Gastroesophageal sphincter (tissue), 4 donors: ENCODE measurements at regions not wholly inside any gene's neighbourhood (a gene's known extent, or its start where the extent isn't known, plus 50 kb on each side); places are given as distances from the start of the nearest gene placed in this dataset.

Source experiments
- ATAC-seq: fragments of 150-250 bp; one replicate; pipeline ENCODE4 v1.9.1; 2016; ENCODE audit warnings: mild to moderate bottlenecking, moderate library complexity
- H3K27ac ChIP-seq, 4 donors: fragments of 200-600 bp; sonication (generic) in 3 of 4; 1 replicate in 3 of 4; 2 replicates in 1 of 4; pipeline ENCODE4 v1.5.1; 2016 to 2019
- H3K27me3 ChIP-seq: fragments of 200-600 bp; sonication (generic); one replicate; pipeline ENCODE4 v1.5.1; 2019
- H3K36me3 ChIP-seq, 2 donors: fragments of 200-600 bp; sonication (generic); one replicate each; pipeline ENCODE4 v1.5.1; 2019; ENCODE audit warnings: control low read depth in 1 of 2
- H3K4me1 ChIP-seq, 3 donors: fragments of 200-600 bp; sonication (generic); 1 replicate in 2 of 3; 2 replicates in 1 of 3; pipeline ENCODE4 v1.5.1; 2016 to 2019; ENCODE audit warnings: control low read depth in 2 of 3
- H3K4me3 ChIP-seq, 2 donors: fragments of 200-600 bp; sonication (generic); one replicate each; pipeline ENCODE4 v1.5.1; 2019; ENCODE audit warnings: mild to moderate bottlenecking in 1 of 2, moderate library complexity in 1 of 2
- H3K9me3 ChIP-seq, 3 donors: fragments of 200-600 bp; sonication (generic); one replicate each; pipeline ENCODE4 v1.5.1; 2017 to 2019; ENCODE audit warnings: control low read depth in 2 of 3
- EP300 ChIP-seq: sonication (generic); formaldehyde crosslinking; IDR thresholded peaks from one replicate; pipeline ENCODE4 v1.6.1; 2017; ENCODE audit warnings: antibody characterized with exemption, mild to moderate bottlenecking
- POLR2A ChIP-seq, 2 donors: fragments of 450-650 bp; IDR thresholded peaks; one replicate each; pipeline ENCODE4 v1.6.1; 2017; ENCODE audit warnings: antibody characterized with exemption in 2 of 2, mild to moderate bottlenecking in 2 of 2, moderate library complexity in 1 of 2
- POLR2AphosphoS5 ChIP-seq: sonication (generic); formaldehyde crosslinking; IDR thresholded peaks from one replicate; pipeline ENCODE4 v1.6.1; 2017; ENCODE audit warnings: antibody characterized with exemption
- WGBS, 2 donors: methylation state at CpG; one replicate each; pipeline ENCODE4 v1.1.5; 2018; ENCODE audit warnings: low coverage in 1 of 2; 5-methylcytosine and 5-hydroxymethylcytosine counted together
- TF ChIP-seq, protein P1 (sequence below), 4 experiments: fragments of 200-600 bp in 2 of 4; fragments of 450-650 bp in 2 of 4; sonication (generic) in 1 of 4; IDR thresholded peaks; one replicate each; pipeline ENCODE4 v1.5.1; 2017 to 2019; ENCODE audit warnings: antibody characterized with exemption in 4 of 4, mild to moderate bottlenecking in 2 of 4, moderate library complexity in 2 of 4

DNA sequence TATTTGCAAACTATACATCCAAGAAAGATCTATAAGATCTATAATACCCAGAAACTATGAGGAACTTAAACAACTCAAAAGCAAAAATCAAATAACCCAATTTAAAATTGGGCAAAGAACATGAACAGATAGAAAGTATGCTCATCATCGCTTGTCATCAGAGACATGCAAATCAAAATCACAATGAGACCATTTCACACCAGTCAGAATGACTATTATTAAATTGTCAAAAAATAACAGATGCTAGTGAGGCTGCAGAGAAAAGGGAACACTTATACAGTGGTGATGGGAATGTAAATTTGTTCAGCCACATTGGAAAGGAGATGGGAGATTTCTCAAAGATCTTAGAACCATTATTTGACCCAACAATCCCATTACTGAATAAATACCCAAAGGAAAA, 1451.7 kb upstream of the ADGRL3 start:
- Histone ChIP-seq H3K4me3 (no peak overlapping the region), H3K9me3 (no peaks in the 10 kb centered on the region), H3K36me3 (no peaks in the 10 kb centered on the region), H3K4me1 (no peaks in the 10 kb centered on the region), H3K27ac (no peak overlapping the region), H3K27me3 (no peaks in the 10 kb centered on the region)
- no peak for ATAC-seq
- 95 to 100% methylated on average over 1 of the region's 1 CpG for WGBS, 2 donors
- no peak for TF ChIP-seq POLR2AphosphoS5
- TF ChIP-seq EP300: no peak
- no peak for TF ChIP-seq POLR2A (IDR thresholded peaks at IDR 0.05)
- TF ChIP-seq, protein P1, sequence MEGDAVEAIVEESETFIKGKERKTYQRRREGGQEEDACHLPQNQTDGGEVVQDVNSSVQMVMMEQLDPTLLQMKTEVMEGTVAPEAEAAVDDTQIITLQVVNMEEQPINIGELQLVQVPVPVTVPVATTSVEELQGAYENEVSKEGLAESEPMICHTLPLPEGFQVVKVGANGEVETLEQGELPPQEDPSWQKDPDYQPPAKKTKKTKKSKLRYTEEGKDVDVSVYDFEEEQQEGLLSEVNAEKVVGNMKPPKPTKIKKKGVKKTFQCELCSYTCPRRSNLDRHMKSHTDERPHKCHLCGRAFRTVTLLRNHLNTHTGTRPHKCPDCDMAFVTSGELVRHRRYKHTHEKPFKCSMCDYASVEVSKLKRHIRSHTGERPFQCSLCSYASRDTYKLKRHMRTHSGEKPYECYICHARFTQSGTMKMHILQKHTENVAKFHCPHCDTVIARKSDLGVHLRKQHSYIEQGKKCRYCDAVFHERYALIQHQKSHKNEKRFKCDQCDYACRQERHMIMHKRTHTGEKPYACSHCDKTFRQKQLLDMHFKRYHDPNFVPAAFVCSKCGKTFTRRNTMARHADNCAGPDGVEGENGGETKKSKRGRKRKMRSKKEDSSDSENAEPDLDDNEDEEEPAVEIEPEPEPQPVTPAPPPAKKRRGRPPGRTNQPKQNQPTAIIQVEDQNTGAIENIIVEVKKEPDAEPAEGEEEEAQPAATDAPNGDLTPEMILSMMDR (IDR thresholded peaks at IDR 0.05): no peak

DNA sequence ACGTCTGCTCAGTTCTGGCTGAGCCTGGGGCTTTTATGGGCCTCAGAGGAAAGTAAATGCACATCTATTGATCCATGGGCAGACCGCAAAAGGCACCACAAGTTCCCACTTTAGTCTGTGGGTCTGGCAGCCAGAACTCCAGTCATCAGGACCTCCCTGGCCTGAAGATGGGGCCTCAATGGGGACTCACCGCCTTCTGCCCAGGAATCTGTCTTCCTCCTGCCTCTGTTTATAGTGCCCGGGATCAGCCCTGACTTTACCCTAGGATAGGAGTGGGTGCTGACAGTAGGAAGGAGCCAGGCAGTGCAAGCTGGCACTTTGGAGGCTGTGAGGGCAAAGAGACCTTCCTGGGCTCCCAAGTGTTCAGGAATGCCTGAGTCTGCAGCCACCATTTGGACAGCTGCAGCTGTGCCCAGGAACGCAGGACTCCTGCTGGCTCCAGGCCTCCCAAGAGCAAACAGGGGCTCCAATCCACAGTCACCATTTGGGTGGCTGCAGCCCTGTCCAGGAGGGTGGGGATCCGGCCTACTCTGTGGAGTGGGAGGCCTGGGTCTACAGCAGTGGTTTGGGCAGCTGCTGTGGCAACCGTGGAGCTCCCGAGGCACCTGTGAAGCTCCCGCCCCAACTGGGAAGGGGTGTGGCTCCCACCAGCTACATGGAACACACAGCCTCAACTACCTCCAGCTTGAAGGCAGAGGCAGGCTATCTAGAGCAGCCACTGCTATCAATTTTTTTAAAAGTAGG, 1440.9 kb upstream of the ADGRL3 start:
- Histone ChIP-seq H3K9me3 (no peaks in the 10 kb centered on the region), H3K27ac (no peak overlapping the region), H3K4me3 (no peak overlapping the region)

DNA sequence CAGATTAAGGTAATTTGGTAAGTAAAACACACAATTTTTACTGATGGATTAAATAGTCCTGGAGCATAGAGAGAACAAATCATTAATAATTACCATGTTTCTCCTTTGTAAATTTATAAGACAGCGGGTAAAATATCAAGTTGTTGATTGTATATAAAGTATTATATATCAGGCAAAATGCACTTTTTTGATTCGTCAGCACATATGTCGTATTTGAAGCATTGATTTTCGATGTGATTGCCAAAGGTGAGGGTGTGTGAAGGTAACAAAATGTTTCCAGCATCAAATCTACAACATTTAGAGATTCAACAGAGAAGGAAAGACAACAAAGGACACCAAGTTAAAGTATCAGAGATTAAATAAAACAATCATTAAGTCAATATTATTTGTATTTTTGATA, 1437.8 kb upstream of the ADGRL3 start:
- no peak for ATAC-seq
- Histone ChIP-seq H3K27ac (no peak overlapping the region), H3K27me3 (no peaks in the 10 kb centered on the region), H3K4me3 (no peak overlapping the region), H3K4me1 (no peaks in the 10 kb centered on the region), H3K9me3 (no peaks in the 10 kb centered on the region), H3K36me3 (no peaks in the 10 kb centered on the region)
- TF ChIP-seq POLR2A (IDR thresholded peaks at IDR 0.05) (no peak), POLR2AphosphoS5 (no peak), EP300 (no peak)
- TF ChIP-seq, protein P1 (IDR thresholded peaks at IDR 0.05): no peak
- WGBS, 2 donors: 85 to 90% methylated on average over 4 of the region's 4 CpGs

More for the DNA sequence above, 1440.9 kb upstream of the ADGRL3 start:
- no peak for ATAC-seq
- H3K4me1 ChIP-seq: no peaks in the 10 kb centered on the region
- no peaks in the 10 kb centered on the region for H3K27me3 ChIP-seq
- 89 to 100% methylated on average over 1 to 5 of the region's 9 CpGs for WGBS, 2 donors
- TF ChIP-seq, protein P1 (IDR thresholded peaks at IDR 0.05): no peak
- TF ChIP-seq POLR2AphosphoS5 (no peak), POLR2A (IDR thresholded peaks at IDR 0.05) (no peak), EP300 (no peak)
- H3K36me3 ChIP-seq: no peaks in the 10 kb centered on the region

DNA sequence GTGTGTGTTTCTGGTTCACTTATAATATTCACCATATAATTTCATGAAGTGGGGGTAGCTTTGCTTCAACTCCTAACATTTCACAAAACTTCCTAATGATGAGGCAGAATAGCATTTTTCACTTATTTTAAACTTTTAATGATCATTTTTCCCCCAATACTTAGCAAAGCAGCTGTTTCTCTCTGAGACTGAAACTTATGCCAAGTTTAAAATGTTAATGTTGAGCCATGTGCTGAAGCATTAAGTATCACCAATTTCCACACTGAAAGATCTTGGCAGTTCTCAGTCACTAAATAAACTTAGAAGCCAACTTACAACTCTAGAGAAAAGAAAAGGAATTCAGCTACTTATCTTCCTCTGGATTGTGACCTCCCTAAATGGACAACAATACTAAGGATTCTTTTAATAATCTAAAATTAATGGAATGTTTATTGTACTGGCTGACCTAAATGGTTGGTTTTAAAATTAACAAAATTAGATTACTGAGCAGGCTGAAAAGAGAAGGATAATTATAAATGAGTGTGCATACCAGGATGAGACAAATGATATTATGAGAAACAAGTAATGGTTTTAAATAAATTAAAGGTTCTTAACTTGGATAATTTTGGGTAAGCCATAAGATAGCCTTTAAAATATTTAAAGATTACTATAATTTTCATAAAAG, 1429.4 kb upstream of the ADGRL3 start:
- Histone ChIP-seq H3K27me3 (no peaks in the 10 kb centered on the region), H3K36me3 (no peaks in the 10 kb centered on the region)

More for the DNA sequence above, 1429.4 kb upstream of the ADGRL3 start:
- no peak for ATAC-seq
- Histone ChIP-seq H3K9me3 (no peaks in the 10 kb centered on the region), H3K4me1 (no peaks in the 10 kb centered on the region), H3K27ac (no peak overlapping the region), H3K4me3 (no peak overlapping the region)
- TF ChIP-seq EP300: no peak
- TF ChIP-seq, protein P1 (IDR thresholded peaks at IDR 0.05): no peak
- no peak for TF ChIP-seq POLR2A (IDR thresholded peaks at IDR 0.05)
- TF ChIP-seq POLR2AphosphoS5: no peak
